RKO (cell line): ENCODE measurements at regions not wholly inside any gene's neighbourhood (a gene's known extent, or its start where the extent isn't known, plus 50 kb on each side); places are given as distances from the start of the nearest gene placed in this dataset.
"Not testable (repeated sequence)": the region's sequence is repeated elsewhere in the genome, so short reads cannot be mapped to it uniquely, and the experiment has no call there.

ENCODE experiments used
- DNase-seq: peaks from one replicate; pipeline ENCODE4 v3.0.0-alpha.2; 2016; ENCODE audit warnings: low spot score

DNA sequence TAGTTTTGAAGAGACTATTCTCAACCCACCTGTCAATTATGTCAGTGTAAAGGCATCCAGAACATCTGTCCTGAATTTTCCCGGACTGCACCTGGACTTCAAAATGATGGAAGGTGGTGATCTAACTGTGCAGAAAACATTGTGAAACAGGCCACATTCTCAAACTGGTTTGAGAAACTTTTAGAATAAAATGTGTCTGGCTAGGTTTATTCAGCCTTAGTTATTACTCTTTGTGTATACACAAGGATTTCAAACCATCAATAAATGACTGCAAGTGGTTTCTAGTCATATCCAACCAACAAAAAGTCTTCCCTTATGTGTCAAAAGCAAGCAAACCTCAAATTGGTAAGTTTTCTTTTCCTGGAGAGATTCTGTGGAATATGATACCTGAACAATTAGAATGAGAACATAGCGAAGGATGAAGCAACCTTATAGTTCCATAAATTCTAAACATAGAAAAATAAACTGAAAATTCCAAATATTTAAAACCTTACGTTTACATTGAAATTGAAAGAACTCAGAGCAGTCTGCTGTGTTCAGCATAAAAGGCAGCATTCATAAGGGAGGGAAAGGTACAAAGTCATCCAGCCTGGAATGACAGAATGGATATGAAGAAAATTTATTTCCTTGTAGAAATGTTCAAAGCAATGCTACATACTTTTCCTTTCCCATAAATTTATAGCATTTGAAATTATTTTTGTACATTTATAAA, 306.6 kb upstream of the TGFBR2 start:
- no peak for DNase-seq

DNA sequence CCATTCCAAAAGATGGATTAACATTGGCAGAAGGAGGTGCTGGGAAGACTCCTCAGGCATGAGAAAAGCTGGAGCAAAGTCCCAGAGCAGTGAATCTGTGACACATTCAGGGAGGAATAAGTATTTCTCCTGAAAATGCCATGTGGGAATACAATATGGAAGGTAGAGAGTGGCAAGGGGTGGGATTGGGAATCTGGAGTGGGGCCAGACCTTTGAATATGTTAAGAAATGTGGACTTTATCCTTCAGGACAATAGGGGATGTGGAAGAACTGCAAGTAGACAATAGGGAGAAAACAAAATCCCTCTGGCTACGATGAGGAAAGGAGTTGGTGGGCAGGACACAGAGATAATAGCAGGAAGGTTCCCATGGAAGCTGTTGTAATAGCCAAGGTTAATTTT, 305.6 kb upstream of the TGFBR2 start:
- DNase-seq, result no peak

DNA sequence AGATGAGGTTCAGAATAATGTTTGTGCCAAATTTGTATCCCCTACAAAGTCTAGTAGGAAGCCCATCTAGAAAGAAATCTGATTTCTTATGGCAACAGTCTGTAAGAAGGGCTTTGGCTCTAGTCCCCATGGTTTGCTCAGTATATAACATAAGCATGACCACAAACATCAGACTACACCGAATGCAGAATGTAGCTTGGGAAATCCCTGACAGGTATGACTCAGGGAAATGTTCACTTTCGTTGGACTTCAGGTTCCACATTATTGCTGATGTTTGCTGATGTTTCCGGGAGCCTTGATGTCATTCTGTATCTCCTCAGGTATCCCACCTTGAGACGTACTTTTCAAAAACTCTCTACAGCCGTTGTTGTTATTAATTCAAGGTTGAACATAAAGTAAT, 304.4 kb upstream of the TGFBR2 start:
- no peak for DNase-seq

DNA sequence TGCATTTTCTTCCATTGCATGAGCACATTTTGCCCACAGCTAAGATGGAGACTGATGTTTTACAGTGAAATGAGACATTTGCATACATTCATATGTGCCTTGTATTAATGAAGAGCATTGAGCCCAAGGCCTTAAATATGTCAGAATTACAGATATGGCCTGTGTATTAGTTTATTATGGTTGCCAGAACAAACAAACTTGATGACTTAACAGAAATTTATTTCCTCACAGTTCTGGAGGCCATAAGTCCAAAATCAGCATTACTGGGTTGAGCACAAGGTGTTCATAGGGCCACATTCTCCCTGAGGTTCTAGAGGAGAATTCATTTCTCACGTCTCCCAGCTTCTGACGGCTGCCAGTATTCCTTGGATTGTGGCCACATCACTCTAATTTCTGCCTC, 302.6 kb upstream of the TGFBR2 start:
- no peak for DNase-seq

- no peak for DNase-seq
These were observed 301.4 kb upstream of the TGFBR2 start for GRCh38 chr3:30305021-30305420.

DNA sequence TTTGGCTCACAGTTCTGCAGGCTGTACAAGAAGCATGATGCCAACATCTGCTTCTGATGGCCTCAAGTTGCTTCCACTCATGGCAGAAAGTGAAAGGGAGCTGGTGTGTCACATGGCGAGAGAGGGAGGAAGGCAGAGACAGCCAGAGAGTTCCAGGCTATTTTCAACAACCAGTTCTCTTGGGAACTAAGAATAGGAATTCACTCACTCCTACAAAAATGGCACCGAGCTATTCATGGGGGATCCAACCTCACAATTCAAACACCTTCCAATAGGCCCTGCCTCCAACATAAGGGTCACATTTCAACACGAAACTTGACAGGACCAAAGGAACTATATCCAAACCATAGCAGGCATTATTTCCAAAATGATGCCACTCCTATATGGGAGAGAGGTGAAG, 299.5 kb upstream of the TGFBR2 start:
- DNase-seq, result no peak

- no peak for DNase-seq
These were observed 298.9 kb upstream of the TGFBR2 start for GRCh38 chr3:30307372-30307950.

- no peak for DNase-seq
These were observed 298.3 kb upstream of the TGFBR2 start for GRCh38 chr3:30308131-30308530.

- no peak for DNase-seq
These were observed 296.1 kb upstream of the TGFBR2 start for GRCh38 chr3:30309961-30310954.

- no peak for DNase-seq
These were observed 294.6 kb upstream of the TGFBR2 start for GRCh38 chr3:30311781-30312180.

DNA sequence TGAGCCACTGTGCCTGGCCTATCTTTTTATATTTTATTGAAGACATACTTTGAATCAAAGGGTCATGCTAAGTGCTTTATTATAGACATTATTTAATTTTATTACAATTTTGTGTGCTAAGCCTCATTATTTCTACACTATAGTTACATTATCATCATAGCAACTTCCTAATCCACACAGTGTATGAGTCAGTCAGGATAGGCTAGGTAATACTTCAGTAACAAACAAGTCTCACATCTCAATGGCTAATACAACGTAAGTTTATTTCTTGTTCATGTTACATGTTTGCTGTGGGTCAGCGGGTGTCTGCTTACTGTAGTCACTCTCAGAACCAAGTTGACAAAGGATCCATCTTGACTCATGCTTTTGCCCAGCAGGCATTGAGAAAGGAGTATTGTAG, 292.6 kb upstream of the TGFBR2 start:
- no peak for DNase-seq

DNA sequence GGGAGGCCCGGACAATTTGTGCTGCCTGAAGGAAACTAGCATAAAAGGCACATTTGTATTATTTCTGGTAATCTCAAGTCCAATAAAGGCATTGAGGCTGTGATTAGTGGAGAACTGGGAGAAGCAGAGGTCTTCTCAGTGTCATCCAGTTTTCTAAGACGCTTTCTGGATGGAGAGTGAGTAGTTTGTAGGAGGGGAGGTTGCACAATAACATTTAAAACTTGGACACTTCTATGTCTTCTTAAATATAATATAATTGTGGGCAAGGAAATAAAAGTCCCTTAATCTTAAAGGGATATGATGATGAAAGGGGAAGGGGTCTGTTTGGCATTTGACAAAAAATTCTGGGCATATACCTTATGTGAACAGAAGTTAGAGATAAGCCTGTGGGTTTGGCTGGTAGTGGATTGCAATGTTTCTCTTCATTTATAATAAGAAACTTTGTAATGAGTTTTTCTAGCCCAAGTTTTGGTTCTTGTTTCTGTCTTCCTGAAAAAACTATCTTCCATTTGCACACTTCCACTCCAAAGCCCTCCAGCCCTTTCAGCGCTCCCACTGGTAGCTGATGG, 291.6 kb upstream of the TGFBR2 start:
- no peak for DNase-seq

DNA sequence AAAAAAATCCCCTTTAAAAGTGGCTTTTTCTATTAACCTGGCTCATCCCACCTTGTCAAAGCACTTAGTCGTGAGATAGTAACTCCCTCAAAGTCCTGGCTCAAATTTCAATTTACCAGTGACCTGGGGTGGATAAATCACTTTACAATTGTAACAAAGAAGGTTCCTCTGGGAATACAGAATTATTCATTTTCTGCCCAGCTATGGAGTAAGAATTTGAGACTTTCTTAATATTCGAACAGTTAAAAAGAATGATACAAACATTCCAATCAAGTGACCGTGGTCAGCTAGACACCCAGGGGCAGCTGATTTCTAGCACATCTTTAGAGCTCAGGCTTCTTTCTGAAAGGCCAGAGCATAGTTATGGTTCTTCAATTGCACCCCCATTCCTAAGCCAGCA, 291.0 kb upstream of the TGFBR2 start:
- no peak for DNase-seq

DNA sequence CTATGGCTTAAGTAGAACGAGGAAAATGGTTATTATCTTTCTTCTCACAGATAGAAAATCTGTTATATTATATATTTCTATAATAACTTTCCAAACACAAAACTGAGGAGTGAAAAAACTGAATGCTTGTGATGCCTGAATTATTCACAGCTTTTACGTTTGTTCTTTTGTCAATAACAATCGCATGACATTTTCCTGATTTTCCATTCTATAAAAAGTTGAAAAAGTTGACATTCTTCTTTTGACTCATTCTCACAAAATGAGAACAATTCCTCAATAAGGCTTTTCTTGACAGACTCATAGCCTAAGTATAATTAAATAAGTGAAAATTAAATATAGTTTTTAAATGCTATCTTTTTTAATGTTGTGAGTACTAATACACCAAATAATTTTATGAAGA, 288.8 kb upstream of the TGFBR2 start:
- DNase-seq, result no peak

GRCh38 chr3:30318110-30318509, 288.3 kb upstream of the TGFBR2 start:
- DNase-seq, result no peak

DNA sequence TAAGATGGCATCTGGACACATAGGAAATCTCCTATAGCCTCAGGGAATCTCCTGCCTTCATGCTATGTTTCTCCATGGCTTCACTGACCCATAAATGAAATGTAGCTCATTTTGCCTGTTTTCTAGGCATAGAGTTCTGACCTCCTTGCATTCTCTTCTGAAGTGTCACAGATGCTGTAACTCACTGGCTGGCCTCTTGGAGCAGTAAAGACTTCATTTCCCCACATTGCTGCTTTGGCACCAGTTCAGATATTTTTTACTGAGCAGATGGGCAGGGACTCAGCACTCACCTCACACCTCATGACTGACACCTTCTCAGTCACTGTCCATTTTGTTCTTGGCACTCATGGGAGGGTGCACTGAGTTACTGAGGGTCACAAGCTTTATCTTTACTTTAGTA, 286.7 kb upstream of the TGFBR2 start:
- DNase-seq, result peak; percentile 72

DNA sequence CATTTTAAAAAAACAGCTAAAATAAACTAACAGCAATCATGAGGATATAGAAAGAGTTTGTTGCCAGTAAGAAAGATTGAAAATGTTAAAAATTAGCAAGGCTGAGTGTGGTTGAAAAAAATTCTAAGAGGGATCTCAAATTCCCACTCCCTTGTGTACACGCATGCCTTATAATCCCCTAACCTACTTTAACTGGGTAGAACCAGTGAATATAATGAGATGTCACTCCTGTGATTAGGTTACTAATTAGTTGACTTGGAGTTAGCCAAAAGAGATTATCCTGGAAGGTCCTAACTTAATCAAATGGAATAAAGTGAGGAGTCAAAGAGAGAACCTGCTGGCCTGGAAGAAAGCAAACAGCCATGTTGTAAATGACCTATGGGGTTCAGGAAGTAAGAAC, 286.0 kb upstream of the TGFBR2 start:
- no peak for DNase-seq

DNA sequence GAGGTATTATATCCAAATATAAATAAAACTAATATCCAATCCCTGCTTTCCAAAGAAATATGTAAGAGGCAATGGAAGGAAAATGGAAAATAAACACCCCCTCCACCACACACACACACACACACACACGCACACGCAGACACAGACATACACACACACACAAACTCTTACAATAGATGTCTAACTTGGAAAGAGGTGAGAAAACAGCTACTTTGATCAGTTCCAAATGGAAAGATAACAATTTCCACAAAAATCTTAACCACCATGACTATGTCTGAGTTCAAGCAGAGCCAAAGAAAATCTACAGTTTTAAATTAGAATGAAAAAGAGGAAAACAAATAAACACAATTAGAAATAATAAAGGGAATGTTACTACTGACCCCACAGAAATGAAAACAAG, 285.3 kb upstream of the TGFBR2 start:
- no peak for DNase-seq

GRCh38 chr3:30323649-30324048, 282.8 kb upstream of the TGFBR2 start:
- not testable (repeated sequence) for DNase-seq

- DNase-seq, result no peak
These were observed 281.8 kb upstream of the TGFBR2 start for GRCh38 chr3:30324587-30324986.

DNA sequence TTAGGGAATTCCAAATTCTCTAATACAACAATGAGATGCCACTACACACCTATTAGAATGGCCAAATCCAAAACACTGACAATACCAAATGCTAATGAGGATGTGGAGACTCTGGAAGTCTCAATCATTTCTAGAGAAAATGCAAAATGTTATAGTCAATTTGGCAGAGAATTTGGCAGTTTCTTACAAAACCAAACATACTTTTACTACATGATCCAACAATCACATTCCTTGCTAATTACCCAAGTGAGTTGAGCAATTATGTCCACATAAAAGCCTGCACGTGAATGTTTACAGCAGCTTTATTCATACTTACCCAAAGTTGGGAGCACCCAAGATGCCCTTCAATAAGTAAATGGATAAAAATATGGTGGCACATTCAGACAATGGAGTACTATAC, 278.4 kb upstream of the TGFBR2 start:
- not testable (repeated sequence) for DNase-seq

DNA sequence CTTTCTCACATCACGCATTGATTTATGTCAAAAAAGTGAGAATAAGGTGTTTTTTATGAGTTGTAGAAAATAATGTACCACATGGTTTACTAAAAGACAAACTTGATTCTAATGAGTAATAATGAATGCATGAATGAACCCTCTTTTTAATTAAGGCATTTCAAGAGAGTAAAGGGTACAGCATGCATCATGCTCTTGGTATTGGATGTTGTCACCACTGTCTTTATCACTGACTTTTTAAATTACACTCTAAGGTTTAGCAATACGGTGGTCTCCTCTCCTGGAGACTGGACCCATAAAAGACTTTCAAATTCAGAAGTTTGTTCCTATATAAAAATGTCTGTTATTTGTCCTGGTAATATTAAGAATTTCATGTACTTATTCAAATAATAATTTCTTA, 277.5 kb upstream of the TGFBR2 start:
- not testable (repeated sequence) for DNase-seq

DNA sequence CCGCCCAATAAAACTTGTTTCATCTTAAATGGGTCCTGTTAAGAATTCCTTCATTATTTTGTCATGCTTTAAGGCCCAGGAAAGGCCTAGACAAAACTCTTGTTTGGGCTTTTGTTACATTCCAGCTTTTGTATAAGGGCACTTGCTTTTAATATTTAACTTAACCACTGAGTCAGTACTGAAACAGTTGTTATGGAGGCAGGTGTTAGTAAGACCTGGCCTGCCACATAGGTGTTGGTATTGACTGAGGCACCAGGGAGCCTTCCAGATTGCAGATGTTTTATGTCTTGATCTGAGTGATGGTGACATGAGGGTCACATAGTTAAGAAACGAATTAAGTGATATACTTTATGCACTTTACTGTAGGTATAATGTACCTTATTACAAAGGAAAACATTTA, 274.9 kb upstream of the TGFBR2 start:
- no peak for DNase-seq
